Activated gamma-delta T cell treated with Interleukin-2 at 50 U/mL for 16 hours (primary cell): ENCODE measurements at regions not wholly inside any gene's neighbourhood (a gene's known extent, or its start where the extent isn't known, plus 50 kb on each side); places are given as distances from the start of the nearest gene placed in this dataset.

Experiments
- DNase-seq: peaks from one replicate; pipeline ENCODE4 v3.0.0-alpha.2; 2020

- peak; percentile 28 for DNase-seq
Measured at GRCh38 chr2:217434180-217434975, 568.4 kb downstream of the TNS1 start.

DNA sequence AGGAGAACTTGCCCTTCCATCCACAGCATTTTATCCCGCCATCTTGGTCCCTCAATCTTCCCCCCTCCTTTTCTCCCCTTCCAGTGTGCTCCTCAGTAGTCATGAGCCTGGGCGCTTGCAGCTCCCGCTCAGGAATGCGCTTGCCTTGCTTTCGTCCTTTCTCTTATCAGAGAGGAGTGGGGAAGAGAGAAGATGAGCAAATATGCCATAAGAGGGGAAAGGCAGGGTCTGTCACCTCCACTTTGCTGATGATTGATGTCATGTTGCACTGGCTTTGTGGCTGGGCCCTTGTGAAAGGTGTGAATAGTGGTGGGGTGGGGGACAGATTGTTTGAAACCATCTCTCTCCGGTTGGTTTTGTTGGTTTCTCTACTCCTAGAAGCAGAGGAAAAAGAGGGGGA lies 569.3 kb downstream of the TNS1 start:
- peak; percentile 10 for DNase-seq

GRCh38 chr2:217431577-217432269 lies 571.1 kb downstream of the TNS1 start:
- DNase-seq = no peak

GRCh38 chr2:217430916-217431576 lies 571.2 kb upstream of the TNP1 start:
- no peak for DNase-seq

DNA sequence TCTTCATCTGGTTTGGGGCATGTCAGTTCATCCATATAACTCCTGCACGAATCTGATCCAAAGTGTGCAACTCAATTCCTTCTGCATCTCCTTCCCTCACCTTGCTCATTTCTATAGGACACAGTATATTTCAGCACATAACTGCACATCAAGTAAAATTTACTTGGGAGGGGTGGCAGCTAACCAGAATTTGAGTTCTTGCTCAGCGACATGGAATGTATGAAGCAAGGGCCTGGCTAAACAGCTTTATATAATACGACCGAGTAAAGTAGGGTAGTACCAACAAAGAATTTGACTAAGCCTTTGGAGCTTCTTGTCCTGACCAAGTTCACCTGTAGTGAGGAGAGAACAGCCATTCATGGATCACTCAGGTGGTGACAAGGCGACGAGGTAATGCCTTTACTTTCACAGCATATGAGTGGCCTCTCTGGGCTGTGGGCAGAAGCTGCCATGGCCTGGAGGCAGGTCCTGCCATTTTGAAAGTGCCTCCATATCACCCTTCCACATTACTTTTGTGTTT lies 570.2 kb upstream of the TNP1 start:
- no peak for DNase-seq

- DNase-seq = no peak
Measured at GRCh38 chr2:217421834-217422233, 562.0 kb upstream of the TNP1 start.

GRCh38 chr2:217420854-217421253 lies 561.0 kb upstream of the TNP1 start:
- DNase-seq = no peak

GRCh38 chr2:217419055-217419671 lies 559.3 kb upstream of the TNP1 start:
- DNase-seq = no peak

GRCh38 chr2:217418544-217418943 lies 558.7 kb upstream of the TNP1 start:
- DNase-seq = no peak

DNA sequence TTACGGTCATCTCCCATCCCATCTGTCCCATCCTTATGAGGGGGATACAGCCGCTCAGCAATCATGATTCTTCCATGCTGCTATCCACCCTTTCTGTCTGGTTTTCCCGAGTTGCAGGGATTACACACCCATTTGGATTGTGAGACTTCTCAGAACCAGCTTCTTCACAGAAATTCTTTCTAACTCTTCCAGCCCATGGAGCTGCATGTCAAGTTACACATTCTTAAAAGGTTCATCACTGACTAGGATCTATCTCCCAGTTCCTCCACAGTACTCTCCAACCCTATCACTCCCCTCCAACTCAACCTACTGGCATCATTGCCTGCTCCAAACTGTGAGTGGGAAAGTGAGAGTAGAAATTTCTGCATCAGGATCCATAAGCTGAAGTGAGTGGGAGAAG lies 558.2 kb upstream of the TNP1 start:
- DNase-seq = no peak

GRCh38 chr2:217417536-217417935 lies 557.7 kb upstream of the TNP1 start:
- no peak for DNase-seq

DNA sequence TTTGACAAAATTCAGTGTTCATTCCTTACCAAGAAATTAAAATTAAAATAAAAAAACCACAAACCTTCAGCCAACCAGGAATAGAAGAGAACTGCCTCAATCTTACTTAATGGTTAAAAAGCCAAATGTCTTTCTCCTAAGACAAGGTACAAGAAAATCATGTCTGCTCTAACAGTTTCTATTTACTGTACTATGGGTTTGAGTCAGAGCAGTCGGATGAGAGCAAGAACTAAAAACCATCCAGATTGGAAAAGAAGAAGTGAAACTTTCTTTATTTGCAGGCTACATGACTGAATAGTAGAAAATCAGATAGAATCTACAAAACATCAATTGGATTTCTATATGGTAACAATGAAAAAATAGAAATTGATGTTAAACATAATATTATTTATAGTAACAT lies 555.5 kb upstream of the TNP1 start:
- DNase-seq = no peak

- DNase-seq = no peak
Measured at GRCh38 chr2:217414429-217414828, 554.6 kb upstream of the TNP1 start.

DNA sequence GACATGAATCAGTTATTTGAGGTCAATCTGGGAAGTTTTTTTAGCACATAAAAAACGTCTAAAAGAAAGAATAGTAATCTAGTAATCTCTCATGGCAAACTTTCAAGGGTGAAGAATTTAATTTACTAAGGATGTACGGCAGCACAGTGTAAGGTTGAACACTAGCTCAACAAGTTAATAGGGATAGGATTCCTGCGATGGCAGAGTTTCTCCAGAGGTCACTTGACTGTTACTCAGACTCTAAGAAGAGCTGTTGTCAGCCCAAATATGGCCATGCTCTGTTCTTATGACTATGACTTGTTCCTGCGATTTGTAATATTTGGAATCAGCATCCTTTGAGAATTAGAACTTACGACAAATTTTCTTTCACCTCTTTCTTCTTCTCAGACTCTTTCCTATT lies 553.3 kb upstream of the TNP1 start:
- DNase-seq = no peak

- no peak for DNase-seq
Measured at GRCh38 chr2:217412721-217413120, 552.9 kb upstream of the TNP1 start.

GRCh38 chr2:217412277-217412676 lies 552.4 kb upstream of the TNP1 start:
- DNase-seq = no peak

DNA sequence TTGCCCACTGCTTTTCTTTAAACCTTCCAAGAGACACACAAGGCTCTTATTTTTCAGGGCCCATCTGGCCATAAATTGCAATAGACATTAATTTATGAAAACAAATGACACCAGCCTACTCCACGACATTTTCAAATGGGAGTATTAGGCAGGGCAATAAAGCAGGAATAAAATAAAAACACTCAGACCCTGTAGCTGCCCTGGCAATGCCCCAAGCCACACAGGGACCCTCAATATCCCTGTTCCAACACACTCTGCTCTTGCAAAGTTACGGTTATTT lies 550.8 kb upstream of the TNP1 start:
- no peak for DNase-seq

GRCh38 chr2:217409949-217410680 lies 550.3 kb upstream of the TNP1 start:
- no peak for DNase-seq

GRCh38 chr2:217407362-217407761 lies 547.5 kb upstream of the TNP1 start:
- no peak for DNase-seq

DNA sequence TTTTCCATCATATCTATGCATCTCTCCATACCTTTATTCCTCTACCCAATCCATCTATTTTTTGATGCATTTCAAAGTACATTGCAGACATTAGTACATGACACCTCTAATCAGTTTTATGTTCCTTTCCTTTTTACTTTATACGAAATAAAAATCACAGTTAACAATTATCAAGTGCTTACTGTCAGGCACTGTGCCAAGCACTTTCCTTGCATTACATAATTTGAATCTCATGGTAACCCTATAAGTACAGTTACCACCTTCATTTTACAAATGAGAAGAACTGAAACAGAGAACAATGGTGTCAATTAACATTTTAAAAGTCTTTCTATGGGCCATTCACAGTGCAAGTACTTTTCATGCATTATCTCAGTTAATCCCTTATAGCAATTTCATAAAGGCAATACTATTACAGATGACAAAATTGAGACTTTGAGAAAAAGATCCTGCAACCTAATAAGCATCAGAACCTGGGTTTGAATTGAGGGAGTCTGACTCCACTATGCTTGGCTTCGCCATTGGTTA lies 544.4 kb upstream of the TNP1 start:
- DNase-seq = no peak

- DNase-seq = no peak
Measured at GRCh38 chr2:217402761-217403383, 543.0 kb upstream of the TNP1 start.

GRCh38 chr2:217402144-217402543 lies 542.3 kb upstream of the TNP1 start:
- DNase-seq = no peak
